Adrenal gland (tissue), 9 donors: ENCODE measurements at regions not wholly inside any gene's neighbourhood (a gene's known extent, or its start where the extent isn't known, plus 50 kb on each side); places are given as distances from the start of the nearest gene placed in this dataset.
"Not testable (repeated sequence)": the region's sequence is repeated elsewhere in the genome, so short reads cannot be mapped to it uniquely, and the experiment has no call there.

Experiments used
- DNase-seq, 7 donors: peaks; one replicate each; pipeline ENCODE4 v3.0.0-alpha.2; 2019 to 2020
- H3K27ac ChIP-seq, 5 donors: fragments of 200-600 bp; sonication (generic) in 4 of 5; 1 replicate in 3 of 5; 2 replicates in 2 of 5; pipeline versions ENCODE4 v1.5.1 to v1.8.0; 2016 to 2020; ENCODE audit warnings: mild to moderate bottlenecking in 1 of 5
- H3K27me3 ChIP-seq: fragments of 200-600 bp; 2 replicates; pipeline ENCODE4 v1.8.0; 2021
- H3K36me3 ChIP-seq, 2 donors: fragments of 200-600 bp; replicated peaks in 1 of 2; 1 replicate in 1 of 2; 2 replicates in 1 of 2; pipeline versions ENCODE4 v1.5.1 to v1.8.0; 2018 to 2022
- H3K4me1 ChIP-seq, 2 donors: fragments of 200-600 bp; replicated peaks in 1 of 2; 1 replicate in 1 of 2; 2 replicates in 1 of 2; pipeline versions ENCODE4 v1.5.1 to v1.8.0; 2018 to 2021
- H3K4me3 ChIP-seq, 4 donors: fragments of 200-600 bp; sonication (generic) in 3 of 4; one replicate each; pipeline ENCODE4 v1.5.1; 2016 to 2018
- H3K9me3 ChIP-seq, 3 donors: fragments of 200-600 bp; sonication (generic) in 1 of 3; replicated peaks in 1 of 3; 1 replicate in 2 of 3; 2 replicates in 1 of 3; pipeline versions ENCODE4 v1.5.1 to v1.8.0; 2016 to 2021
- CTCF ChIP-seq, 6 experiments: fragments of 450-650 bp in 4 of 6; fragments of 200-600 bp in 2 of 6; sonication (generic) in 1 of 6; IDR thresholded peaks; 1 replicate in 5 of 6; 2 replicates in 1 of 6; pipeline versions ENCODE4 v1.5.1 to v1.8.0; 2016 to 2021; ENCODE audit warnings: antibody characterized with exemption in 6 of 6, mild to moderate bottlenecking in 2 of 6, moderate library complexity in 1 of 6
- POLR2A ChIP-seq, 2 donors: fragments of 450-650 bp; IDR thresholded peaks; one replicate each; pipeline ENCODE4 v1.6.1; 2017; ENCODE audit warnings: antibody characterized with exemption in 2 of 2, mild to moderate bottlenecking in 2 of 2, moderate library complexity in 1 of 2
- WGBS, 4 donors: extraction: QIAGEN DNeasy Blood & Tissue Kit in 2 of 4; methylation state at CpG; one replicate each; pipeline versions ENCODE4 v1.1.5 to v1.1.7; 2013 to 2017; 5-methylcytosine and 5-hydroxymethylcytosine counted together
- intact Hi-C, 2 donors: fragments of 100-400 bp; cut with DNase I; formaldehyde crosslinking; loops; one replicate each; pipeline versions ENCODE4 v1.14.1 to v1.15.0; 2022 to 2023
- donor health status: healthy with polysubstance abuse.
- donor health status: Bipolar disorder and iron deficiency.
- donor health status: DM: yes; HTN: yes; CAD: no.
- donor health status: DM: no; HTN: no; CAD: no.
- donor health status: DM: no; HTN: no; CAD: no.

DNA sequence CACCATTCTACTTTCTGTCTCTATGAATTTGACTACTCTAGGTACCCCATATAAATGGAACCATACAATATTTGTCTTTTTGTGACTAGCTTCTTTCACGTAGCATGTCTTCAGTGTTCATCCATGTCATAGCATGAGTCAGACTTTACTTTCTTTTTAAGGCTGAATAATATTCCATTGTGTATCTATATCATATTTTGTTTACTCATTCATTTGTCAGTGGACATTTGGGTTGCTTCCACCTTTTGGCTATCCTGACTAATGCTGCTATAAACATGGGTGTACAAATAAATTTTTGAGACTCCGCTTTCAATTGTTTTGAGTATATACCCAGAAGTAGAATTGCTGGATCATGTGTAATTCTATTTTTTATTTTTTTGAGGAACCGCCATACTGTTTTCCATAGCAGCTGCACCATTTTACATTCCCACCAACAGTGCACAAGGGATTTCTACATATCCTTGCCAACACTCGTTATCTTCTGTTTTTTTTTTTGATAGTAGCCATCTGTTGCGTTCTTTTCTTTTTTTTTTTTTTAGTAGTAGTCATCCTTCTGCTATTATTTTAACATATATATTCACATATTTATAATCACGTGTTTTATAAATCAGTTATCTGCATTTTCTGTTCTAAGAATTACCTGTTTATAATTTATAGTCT is 158.0 kb upstream of the MED14 start:
- no peaks in the 10 kb centered on the region for H3K4me1 ChIP-seq
- peaks cover 10% of the 10 kb centered on the region for H3K27me3 ChIP-seq
- intact Hi-C loops, result no loop called here
- H3K27ac ChIP-seq, result no peak overlapping the region
- H3K4me3 ChIP-seq, result no peak overlapping the region
- H3K9me3 ChIP-seq, result no peaks in the 10 kb centered on the region
- H3K36me3 ChIP-seq, result no peaks in the 10 kb centered on the region
- WGBS, 4 donors, result 70 to 77% (median 72%) methylated on average over 6 of the region's 6 CpGs
- no peak for DNase-seq
- TF ChIP-seq POLR2A (IDR thresholded peaks at IDR 0.05) (no peak), CTCF (IDR thresholded peaks at IDR 0.05) (no peak)

GRCh38 chrX:40895246-40895645 is 159.9 kb upstream of the MED14 start:
- 72 to 90% (median 76%) methylated on average over 2 to 3 of the region's 3 CpGs for WGBS, 4 donors
- intact Hi-C loops, result no loop called here
- H3K27me3 ChIP-seq, result peaks cover 18% of the 10 kb centered on the region
- no peak overlapping the region for H3K27ac ChIP-seq
- TF ChIP-seq POLR2A (IDR thresholded peaks at IDR 0.05) (no peak), CTCF (IDR thresholded peaks at IDR 0.05) (no peak)
- H3K9me3 ChIP-seq, result no peaks in the 10 kb centered on the region
- H3K4me1 ChIP-seq, result no peaks in the 10 kb centered on the region
- H3K4me3 ChIP-seq, result no peak overlapping the region
- DNase-seq, result no peak
- H3K36me3 ChIP-seq, result no peaks in the 10 kb centered on the region

DNA sequence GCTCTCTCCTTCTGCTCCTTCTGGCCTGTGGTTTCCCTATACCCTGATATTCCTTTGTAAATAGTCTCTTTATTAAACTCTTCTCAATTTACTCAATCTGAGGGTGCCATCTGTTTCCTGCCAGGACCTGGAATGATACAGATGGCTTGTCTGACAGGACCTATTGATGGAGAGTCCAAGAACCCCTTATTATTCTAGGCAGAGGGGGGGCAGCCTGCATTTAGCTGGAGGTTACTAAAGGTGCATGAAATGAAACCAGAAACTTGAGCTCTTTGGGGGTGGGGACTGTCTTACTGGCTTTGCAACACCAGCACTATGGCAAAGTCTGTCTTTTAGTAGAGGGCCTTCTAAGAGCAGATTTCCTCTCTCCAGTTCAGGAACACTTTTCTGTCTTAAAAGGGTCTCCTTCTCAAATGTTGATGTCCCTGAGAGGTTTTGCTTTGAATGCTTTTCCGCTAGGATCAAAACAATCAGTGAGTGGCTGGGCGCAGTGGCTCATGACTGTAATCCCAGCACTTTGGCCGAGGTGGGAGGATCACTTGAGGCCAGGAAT is 162.5 kb upstream of the MED14 start:
- TF ChIP-seq CTCF (IDR thresholded peaks at IDR 0.05) (no peak), POLR2A (IDR thresholded peaks at IDR 0.05) (no peak)
- WGBS, 4 donors, result 83 to 98% (median 84%) methylated on average over 1 to 3 of the region's 3 CpGs
- intact Hi-C loops, result no loop called here
- H3K9me3 ChIP-seq, result no peaks in the 10 kb centered on the region
- H3K4me1 ChIP-seq, result no peaks in the 10 kb centered on the region
- H3K4me3 ChIP-seq, result no peak overlapping the region
- H3K27ac ChIP-seq, result no peak overlapping the region
- DNase-seq, result no peak
- H3K36me3 ChIP-seq, result no peaks in the 10 kb centered on the region
- peaks cover 18% of the 10 kb centered on the region for H3K27me3 ChIP-seq

DNA sequence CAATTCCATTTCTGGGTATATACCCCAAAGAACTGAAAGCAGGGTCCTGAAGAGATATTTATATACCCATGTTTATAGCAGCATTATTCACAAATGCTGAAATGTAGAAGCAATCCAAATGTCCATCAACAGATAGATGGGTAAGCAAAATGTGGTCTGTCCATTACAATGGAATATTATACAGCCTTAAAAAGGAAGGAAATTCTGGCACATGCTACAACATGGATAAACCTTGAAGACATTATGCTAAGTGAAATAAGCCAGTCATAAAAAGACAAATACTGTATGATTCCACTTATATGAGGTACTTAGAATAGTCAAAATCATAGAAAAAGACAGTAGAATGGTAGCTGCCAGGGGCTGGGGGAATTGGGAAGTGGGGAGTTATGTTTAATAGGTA is 169.4 kb upstream of the MED14 start:
- H3K4me1 ChIP-seq, intact Hi-C loops, H3K36me3 ChIP-seq, H3K4me3 ChIP-seq, DNase-seq, H3K27ac ChIP-seq, H3K27me3 ChIP-seq, H3K9me3 ChIP-seq: not testable (repeated sequence)

DNA sequence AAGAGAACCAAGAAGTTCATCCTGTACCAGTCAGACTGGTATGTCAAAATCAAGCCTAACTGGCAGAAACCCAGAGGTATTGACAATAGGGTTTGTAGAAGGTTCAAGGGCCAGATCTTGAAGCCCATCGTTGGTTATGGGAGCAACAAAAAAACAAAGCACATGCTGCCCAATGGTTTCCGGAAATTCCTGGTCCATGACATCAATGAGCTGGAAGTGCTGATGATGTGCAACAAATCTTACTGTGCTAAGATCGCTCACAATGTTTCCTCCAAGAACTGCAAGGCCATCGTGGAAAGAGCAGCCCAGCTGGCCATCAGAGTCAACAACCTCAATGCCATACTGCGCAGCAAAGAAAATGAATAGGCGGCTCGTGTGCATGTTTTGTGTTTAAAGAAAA is 172.7 kb upstream of the MED14 start:
- no peak for DNase-seq

More for the DNA sequence above, 172.7 kb upstream of the MED14 start:
- Histone ChIP-seq H3K4me1 (no peaks in the 10 kb centered on the region), H3K27ac (no peak overlapping the region), H3K9me3 (no peaks in the 10 kb centered on the region), H3K27me3 (no peaks in the 10 kb centered on the region), H3K4me3 (no peak overlapping the region), H3K36me3 (no peaks in the 10 kb centered on the region)
- WGBS, 4 donors, result 75 to 89% (median 87%) methylated on average over 6 to 7 of the region's 7 CpGs
- intact Hi-C loops, result no loop called here
- no peak for TF ChIP-seq CTCF (IDR thresholded peaks at IDR 0.05)
- TF ChIP-seq POLR2A (IDR thresholded peaks at IDR 0.05), result no peak
